HG03432 (cell line): ENCODE measurements at regions not wholly inside any gene's neighbourhood (a gene's known extent, or its start where the extent isn't known, plus 50 kb on each side); places are given as distances from the start of the nearest gene placed in this dataset.

Experiments
- ATAC-seq: cut with Tn5 transposase; IDR thresholded peaks from one replicate; pipeline ENCODE4 v1.9.1; 2021; ENCODE audit warnings: mild to moderate bottlenecking, moderate library complexity; ENCODE audit not compliant: unreplicated experiment

DNA sequence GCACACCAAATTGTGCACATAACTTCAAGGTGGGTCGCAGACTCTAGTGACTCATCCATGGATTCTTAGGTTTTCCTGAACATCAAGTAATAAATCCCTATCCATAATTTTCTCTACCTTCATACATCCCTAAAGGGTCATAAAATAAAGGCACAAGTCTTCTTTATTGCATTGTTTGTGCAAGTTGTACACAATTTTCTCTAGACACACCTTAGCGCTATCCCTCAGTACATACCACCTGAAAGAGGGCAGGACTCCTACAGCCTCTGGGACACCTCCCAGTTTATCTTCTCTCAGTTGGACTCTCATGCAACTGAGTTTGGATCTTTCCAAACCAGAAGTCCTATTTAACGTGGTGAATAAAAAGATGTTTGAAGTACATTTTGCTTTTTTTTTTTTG lies 168.5 kb upstream of the BMP4 start:
- no peak for ATAC-seq

DNA sequence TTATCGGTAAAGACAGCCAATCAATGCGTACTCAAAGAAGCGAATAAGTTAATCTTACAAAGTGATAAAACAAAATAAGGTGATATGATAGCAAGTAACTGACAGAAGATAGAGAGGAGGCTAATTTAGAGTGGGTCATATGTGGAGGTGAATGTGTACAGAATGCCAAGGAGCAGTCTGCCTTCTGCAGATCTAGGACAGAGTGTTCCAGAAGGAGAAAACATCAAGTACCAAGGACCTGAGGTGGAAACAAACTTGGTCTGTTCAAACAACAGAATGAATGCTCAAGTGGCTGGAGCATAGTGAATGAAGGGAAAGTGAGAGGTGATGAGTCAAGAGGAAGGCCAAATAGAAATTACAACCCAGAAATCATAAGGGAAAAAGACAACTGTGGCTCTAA lies 170.3 kb upstream of the BMP4 start:
- ATAC-seq = no peak

DNA sequence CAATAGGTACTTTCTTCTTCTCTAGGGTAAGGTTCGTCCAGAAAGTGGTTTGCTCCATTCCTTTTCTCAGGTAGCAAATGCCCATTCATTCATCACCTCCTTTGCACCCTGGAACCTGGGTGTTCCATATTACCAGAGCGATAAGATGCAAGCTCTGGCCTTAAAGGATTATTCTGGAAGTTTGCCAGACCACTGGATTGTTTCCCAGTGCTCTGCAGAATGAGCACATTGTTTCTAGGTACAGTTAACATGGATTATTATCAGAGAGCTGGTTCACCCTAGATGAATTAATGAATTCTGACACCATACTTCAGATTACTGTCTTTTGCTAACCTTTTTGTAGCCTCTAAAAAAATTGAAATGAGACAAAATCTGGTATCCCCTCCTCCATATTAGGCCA lies 170.9 kb upstream of the BMP4 start:
- no peak for ATAC-seq

DNA sequence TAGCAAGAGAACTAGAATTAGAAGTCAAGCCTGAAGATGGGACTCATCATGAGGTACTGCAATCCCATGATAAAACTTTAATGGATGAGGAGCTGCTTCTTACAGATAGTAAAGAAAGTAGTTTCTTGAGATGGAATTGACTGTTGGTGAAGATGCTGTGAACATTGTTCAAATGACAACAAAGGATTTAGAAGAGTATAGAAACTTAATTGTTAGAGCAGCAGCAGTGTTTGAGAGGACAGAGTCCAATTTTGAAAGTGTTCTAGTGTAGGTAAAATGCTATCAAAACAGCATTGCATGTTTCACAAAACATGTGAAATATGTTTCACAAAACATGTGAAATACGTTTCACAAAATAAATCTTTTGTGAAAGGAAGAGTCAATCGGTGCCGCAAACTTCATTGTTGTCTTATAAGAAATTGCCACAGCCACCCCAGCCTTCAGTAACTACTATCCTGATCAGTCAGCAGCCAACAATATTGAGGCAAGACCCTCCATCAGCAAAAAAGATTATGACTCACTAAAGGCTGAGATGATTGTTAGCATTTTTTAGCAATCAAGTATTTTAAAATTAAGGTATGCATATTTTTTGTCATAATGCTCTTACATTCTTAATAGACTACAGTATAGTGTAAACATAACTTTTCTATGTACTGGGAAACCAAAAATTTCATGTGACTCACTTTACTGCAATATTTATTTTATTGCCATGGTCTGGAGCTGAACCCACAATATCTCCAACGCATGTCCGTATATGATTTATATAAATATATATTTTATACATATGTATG lies 173.4 kb upstream of the BMP4 start:
- ATAC-seq = no peak

DNA sequence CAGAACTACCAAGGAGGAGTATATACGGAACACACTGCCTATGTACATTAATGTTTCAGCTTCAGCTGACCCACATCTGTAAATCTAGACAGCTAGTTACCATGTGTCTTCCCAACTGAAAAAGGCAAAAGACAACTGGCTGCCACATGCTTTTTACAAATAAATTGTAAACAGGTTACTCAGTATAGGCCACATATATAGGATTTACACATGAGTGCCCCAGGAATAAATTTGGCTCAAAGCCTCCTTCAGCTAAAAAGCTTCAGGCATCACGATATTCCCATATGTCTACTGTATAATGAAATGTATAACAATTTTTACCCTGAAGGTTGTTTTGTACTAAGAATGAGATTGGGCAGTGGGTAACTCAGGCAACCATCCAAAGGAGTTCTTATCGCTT lies 175.9 kb upstream of the BMP4 start:
- ATAC-seq = no peak

DNA sequence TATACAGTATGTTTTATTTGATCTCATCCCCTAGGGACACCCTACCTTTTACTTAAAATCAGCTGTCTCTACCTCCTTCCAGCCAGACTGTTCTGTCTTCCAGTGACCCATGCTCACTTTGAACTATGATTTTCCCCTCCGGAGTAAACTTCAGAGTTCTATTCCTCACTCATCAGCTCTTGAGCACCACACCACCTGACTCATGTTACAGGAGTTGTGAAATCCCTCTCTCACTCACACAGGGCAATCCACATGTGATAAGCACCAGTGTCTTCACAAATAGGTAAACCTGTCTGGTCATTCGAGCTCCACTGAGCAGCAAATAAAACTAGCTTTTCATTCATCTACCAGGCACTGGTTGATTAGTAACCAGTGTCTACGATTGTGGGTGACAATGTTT lies 177.3 kb upstream of the BMP4 start:
- no peak for ATAC-seq

DNA sequence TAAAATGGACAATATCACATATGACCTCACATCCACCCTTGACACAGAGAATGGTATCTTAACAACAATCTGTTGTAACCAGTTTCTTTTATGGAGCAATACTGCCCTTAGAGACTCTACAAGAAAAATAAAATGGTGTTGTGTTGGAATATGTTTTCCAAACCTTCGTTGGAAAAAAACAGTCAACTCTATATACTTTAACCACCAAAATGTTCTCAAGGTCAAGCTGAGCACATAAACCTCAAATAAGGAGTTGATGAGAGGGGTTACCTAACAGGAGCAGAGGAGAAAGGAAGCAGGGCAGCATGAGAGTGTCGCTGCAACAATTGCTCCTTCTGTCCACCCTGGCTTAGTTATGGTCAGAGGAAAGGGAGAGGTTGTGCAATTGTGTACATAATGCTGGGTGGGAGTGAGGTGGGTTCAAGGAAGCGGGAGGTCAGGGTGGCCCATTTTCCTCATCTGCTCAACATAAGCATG lies 179.2 kb upstream of the BMP4 start:
- no peak for ATAC-seq

DNA sequence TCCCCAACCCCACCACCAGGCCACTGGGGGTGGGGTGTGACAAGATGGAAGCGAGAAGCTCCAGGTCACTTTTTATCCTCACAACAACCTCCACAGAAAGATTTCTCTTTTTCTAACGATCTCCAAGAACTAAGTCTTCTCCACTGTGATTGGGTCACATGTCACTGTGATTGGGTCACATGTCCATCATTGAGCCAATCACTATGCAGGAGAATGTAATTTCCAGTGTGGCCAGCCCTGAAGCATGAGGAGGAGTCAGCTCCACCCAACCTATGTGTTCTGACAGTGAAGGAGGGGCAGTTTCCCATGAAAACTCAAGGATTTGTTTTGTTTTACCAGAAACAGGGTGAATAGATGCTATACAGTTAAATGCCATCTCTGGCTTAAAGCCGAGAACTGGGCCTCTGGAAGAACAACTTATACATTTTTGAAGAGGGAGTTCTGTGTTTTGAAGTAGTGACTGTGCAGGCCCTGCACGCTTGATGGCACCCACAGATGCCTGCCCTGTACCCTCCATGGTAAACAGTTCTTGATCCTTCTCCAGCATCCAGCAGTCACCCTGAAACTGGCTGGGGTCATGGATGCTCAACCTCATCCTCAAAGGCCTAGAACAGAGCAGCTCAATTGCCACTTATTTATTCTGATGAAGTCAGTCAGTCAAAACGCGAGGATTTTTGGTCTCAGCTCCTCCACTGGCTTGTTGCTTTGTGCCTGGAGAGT lies 180.4 kb upstream of the BMP4 start:
- ATAC-seq = no peak

DNA sequence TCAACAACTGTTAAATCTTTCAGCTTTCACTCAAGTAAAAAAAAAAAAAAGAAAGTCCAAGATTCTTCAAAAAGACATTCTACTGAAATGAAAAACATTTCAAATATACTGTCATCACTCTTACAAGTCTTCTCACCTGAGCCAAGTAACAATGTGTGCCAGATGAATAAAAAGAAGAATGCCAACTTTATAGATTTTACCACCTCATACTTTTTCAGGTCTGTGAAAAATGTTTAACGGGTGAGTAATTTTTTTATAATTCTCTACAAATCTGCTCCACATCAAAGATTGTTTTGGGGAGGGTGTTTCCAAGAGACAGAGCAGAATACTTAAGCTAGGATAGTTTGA lies 181.0 kb upstream of the BMP4 start:
- ATAC-seq = no peak

DNA sequence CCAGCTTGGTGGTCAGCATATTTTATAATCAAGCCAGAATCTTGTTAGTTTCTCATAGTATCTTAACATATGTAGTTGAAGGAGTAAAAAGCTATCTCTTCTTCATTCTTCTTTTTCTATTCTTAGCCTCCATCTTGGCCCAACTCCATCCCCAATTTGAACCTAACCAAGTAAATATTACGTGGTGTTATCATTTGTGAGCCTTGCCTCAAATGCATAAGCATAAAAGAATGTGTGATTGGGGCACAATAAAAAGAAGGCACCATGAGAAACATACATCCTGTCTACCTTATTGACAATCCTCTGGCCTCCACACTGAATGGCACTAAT lies 181.4 kb upstream of the BMP4 start:
- ATAC-seq = no peak

DNA sequence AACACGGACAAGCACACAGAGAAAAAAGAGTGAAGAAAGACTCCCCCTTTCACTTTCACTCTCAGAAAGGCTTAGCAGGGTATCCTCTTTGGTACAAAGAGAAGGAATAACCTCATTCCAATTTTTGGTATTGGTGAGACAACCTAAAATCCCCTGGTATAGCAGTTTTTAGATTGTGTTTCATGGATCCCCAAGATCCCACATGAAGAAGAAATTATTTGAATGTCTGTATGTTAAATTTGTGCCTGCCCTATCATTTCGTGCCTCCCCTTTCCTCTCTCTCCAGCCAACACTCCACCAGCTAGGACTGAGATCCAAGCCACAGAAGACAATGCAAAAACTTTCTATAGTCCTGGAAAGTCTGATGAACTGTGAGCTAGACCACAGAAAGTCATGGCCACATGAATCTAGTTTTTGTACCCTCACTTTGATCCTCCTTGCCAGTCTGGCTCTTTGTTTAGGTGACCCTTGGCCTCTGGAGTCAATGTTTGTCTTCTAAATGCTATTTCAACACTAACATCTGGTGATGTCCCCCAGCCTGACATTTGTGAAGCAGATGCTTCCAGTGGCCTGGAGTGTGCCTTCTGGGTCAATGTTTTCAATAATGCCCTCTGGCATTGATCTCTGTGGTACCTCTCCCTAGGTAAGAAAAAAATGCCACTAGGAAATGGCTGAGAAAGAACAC lies 181.9 kb upstream of the BMP4 start:
- no peak for ATAC-seq

DNA sequence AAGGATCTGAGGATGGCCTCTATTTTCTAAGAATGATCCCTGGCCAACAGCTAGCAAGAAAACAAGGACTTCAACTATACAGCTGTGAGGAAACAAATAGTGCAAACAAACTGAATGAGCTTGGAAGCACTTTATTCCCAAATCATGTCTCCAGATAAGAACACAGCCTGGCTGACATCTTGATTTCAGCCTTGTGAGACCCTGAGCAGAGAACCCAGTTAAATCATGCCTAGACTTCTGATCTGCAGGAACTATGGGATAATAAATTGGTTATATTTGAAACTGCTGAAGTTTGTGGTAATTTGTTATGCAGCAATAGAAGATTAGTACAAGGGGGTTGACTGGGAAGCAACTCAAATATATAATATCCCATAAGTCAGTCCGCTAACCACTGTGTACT lies 183.9 kb upstream of the BMP4 start:
- ATAC-seq = no peak

DNA sequence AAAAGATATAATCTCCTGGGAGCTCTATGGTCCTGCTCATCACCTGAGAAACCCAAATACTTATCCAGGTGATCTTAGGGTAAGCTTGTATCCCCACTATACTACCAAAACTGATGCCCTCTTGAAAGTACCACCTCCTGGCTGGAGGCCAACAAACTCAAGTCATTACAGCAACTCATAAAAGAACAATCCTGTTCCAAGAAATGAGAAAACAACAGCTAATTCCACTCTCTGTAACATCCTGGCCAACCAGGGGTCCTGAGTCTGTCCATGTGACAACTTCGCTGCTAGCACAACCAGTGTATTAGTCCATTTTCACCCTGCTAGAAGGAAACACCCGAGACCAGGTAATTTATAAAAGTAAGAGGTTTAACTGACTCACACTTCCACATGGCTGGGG lies 190.0 kb upstream of the BMP4 start:
- ATAC-seq = no peak

DNA sequence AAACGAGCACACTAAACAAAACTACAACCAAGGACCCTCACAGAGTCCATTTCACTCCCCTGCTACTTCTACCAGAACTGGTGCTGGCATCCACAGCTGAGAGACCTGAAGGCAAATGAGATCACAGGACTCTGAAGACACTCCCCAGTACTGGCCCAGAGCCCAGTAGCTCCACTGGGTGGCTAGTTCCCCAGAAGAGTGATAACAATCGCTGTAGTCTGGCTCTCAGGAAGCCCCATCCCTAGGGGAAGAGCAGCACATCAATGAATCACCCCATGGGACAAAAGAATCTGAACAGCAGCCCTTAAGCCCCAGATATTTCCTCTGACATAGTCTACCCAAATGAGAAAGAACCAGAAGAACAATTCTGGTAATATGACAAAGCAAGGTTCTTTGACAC lies 190.7 kb upstream of the BMP4 start:
- ATAC-seq = no peak

DNA sequence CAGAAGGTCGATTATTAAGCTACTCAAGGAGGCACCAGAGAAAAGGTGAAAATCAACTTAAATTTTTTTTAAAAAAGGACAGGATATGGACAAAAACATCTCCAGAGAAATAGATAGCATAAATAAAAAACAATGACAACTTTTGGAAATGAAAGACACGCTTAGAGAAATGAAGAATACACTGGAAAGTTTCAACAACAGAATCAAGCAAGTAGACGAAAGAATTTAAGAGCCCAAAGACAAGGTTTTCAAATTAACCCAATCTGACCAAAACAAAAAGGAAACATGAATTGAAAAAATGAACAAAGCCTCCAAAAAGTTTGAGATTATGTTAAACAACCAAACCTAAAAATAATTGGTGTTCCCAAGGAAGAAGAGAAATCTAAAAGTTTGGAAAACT lies 191.1 kb upstream of the BMP4 start:
- no peak for ATAC-seq

DNA sequence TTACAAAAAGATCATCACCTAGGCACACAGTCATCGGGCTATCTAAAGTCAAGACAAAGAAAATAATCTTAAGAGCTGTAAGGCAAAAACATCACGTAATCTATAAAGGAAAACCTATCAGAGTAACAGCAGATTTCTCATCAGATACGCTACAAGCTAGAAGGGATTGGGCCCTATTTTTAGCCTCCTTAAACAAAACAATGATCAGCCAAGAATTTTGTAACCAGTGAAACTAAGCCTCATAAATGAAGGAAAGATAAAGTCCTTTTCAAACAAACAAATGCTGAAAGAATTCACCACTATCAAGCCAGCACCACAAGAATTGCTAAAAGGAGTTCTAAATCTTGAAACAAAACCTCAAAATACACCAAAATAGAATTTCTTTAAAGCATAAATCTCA lies 191.6 kb upstream of the BMP4 start:
- ATAC-seq = no peak

DNA sequence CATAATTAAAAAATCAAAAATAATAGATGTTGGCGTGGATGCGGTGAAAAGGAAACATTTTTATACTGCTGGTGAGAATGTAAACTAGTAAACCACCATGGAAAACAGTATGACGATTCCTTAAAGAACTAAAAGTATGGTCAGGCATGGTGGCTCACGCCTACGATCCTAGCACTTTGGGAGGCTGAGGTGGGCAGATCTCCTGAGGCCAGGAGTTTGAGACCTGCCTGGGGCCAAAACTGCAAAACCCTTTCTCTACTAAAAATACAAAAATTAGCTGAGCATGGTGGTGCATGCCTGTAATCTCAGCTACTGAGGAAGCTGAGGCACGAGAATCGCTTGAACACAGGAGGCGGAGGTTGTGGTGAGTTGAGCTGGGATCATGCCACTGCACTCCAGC lies 195.7 kb upstream of the BMP4 start:
- no peak for ATAC-seq

DNA sequence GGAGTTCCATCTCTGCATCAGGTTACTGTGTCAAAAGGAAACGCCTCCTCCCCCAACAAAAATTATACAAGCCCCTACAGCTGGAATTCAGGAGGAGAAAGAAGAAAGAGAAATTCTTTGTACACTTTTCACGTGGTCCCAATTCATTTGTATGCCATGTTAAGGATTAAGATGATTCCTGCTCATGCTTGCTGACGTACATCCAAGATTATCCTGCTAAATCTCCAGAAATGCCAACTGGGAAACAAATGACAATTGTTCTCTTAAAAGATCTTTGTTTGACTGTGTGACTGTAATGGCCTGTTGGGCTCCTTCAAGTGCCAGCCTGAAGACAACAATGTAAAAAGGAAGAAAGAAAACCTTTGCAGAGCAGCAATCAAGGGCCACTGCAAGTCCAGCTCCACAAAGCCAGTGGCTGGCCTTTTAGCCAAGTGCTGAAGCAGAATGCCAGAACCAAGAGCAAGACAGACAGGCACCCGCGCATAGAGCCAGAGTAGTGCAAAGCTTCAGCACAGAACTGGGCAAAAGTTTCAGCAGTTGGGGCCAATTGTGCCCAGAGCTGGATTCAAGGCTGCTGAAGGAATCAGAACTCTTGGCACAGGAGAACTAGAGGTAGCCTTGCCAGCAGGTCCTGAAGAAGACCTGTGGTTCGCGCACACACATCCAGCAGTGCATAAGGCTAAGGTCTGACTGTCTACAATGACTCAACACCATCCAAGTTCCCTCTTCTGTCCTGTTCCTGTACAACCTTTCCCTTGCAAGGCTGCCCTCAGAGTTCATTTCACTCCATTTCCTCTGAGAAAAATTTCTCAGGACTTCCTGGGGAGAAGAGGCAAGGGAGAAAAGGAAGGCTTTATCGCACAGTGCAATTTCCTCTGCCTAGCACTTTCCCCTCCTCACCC lies 209.7 kb upstream of the BMP4 start:
- ATAC-seq = no peak

DNA sequence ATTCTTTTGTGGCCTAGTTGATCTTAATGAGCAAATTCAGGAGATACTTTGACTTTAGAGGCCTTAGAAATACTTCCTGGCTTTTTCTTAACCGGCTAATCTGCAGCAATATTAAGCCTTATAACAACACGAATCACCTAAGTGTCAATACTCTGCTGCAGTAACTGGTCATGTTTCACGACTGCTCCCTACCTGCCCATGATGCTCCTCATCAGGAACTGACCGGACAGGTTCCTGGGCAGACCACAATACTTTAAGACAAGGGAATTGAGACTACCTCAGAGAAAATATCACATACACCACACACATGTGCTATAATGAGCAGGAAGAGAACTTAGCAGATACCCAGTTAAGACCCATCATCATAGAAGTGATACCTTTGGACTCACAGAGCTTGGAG lies 211.9 kb upstream of the BMP4 start:
- ATAC-seq = no peak

DNA sequence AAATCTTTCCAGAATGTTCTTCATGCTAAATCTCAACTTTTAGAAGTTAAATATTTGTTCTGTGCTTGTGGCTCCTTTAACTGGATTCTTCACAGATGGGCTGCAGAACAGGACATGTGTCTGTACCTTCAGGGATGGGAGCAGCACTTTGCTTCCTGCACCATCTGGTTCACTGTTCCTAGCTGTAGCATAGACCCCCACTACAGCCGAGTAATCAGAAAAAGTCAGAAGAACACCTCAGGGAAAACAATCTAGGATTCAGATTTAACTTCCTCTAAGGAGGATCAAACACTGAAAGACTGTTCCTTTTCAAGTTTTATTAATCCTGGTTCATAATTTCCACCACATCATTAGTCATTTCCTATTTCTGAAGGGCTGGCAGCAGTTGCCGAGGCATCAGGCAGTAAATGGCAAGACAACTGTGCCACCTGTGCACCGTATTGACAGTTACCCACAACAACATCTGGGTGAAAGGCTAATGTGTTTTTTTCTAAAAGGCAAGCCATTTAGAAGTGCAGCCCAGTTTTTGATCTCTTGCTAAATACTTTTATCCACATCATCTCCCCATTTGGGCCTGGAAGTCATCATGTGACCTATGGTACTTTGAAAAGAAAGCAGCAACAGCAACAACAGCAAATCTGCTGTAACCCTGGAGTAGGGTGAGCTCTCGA lies 212.8 kb upstream of the BMP4 start:
- no peak for ATAC-seq

DNA sequence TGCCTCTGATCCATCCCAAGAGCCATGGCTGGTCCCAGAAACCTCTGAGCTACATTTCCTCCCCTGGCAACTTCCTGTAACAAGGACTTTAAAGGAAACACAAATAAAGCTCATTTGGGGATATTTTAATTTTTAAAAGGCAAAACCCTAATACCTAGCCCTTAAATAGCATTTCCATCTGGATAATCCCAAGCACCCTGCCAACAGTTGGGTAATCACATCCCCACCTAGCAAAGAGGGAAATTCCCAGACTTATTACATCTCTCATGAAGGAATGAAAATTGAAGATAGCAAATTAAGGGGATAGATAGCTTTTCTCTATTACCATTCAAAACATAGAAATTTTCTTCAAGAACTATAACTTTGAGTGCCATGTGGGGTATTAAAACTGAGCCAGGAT lies 213.7 kb upstream of the BMP4 start:
- ATAC-seq = no peak
